ENCODE measurements at regions not wholly inside any gene's neighbourhood (a gene's known extent, or its start where the extent isn't known, plus 50 kb on each side); places are given as distances from the start of the nearest gene placed in this dataset.
"Not testable (repeated sequence)": the region's sequence is repeated elsewhere in the genome, so short reads cannot be mapped to it uniquely, and the experiment has no call there.

- 97% methylated on average over 24 of the region's 28 CpGs for WGBS
- DNase-seq (ENCODE audit: low spot score in 2 of 2); H3K4me1 ChIP-seq; H3K27me3 ChIP-seq; H3K9me3 ChIP-seq; H3K27ac ChIP-seq; H3K36me3 ChIP-seq; H3K4me3 ChIP-seq: not testable (repeated sequence)
Observed at GRCh38 chr10:15921423-15921945, 61.2 kb upstream of the MINDY3 start.

- H3K4me1 ChIP-seq, result no peaks in the 10 kb centered on the region
- no peak for DNase-seq (ENCODE audit: low spot score in 2 of 2)
- no peak overlapping the region for H3K27ac ChIP-seq
- no peaks in the 10 kb centered on the region for H3K36me3 ChIP-seq
- TF ChIP-seq POLR2A (IDR thresholded peaks at IDR 0.05), result no peak
- no peak for TF ChIP-seq POLR2AphosphoS5 (IDR thresholded peaks at IDR 0.05)
- no peak for TF ChIP-seq EP300 (IDR thresholded peaks at IDR 0.05)
- TF ChIP-seq CTCF (IDR thresholded peaks at IDR 0.05), result no peak
- H3K27me3 ChIP-seq, result no peaks in the 10 kb centered on the region
- no peak overlapping the region for H3K4me3 ChIP-seq
- H3K9me3 ChIP-seq, result no peaks in the 10 kb centered on the region
- 77% methylated on average over 5 of the region's 5 CpGs for WGBS
Observed at GRCh38 chr10:15931376-15931775, 71.1 kb upstream of the MINDY3 start.

GRCh38 chr10:15939543-15939942 is 79.2 kb upstream of the MINDY3 start:
- H3K27me3 ChIP-seq; H3K27ac ChIP-seq; H3K36me3 ChIP-seq; H3K4me1 ChIP-seq; DNase-seq (ENCODE audit: low spot score in 2 of 2); H3K4me3 ChIP-seq; H3K9me3 ChIP-seq: not testable (repeated sequence)
- WGBS, result 50% methylated on average over 6 of the region's 6 CpGs

GRCh38 chr10:15943426-15943825 is 83.1 kb upstream of the MINDY3 start:
- H3K4me3 ChIP-seq, result no peak overlapping the region
- 63% methylated on average over 1 of the region's 1 CpG for WGBS
- peaks cover 3% of the 10 kb centered on the region for H3K9me3 ChIP-seq
- H3K36me3 ChIP-seq, result no peaks in the 10 kb centered on the region
- DNase-seq (ENCODE audit: low spot score in 2 of 2), result no peak
- no peaks in the 10 kb centered on the region for H3K27me3 ChIP-seq
- TF ChIP-seq POLR2AphosphoS5 (IDR thresholded peaks at IDR 0.05), result no peak
- no peak for TF ChIP-seq CTCF (IDR thresholded peaks at IDR 0.05)
- no peak for TF ChIP-seq POLR2A (IDR thresholded peaks at IDR 0.05)
- no peak for TF ChIP-seq EP300 (IDR thresholded peaks at IDR 0.05)
- H3K4me1 ChIP-seq, result no peaks in the 10 kb centered on the region
- H3K27ac ChIP-seq, result no peak overlapping the region

- no peaks in the 10 kb centered on the region for H3K4me1 ChIP-seq
- TF ChIP-seq EP300 (IDR thresholded peaks at IDR 0.05), result no peak
- no peak for TF ChIP-seq CTCF (IDR thresholded peaks at IDR 0.05)
- TF ChIP-seq POLR2A (IDR thresholded peaks at IDR 0.05), result no peak
- TF ChIP-seq POLR2AphosphoS5 (IDR thresholded peaks at IDR 0.05), result no peak
- H3K4me3 ChIP-seq, result no peak overlapping the region
- H3K27ac ChIP-seq, result no peak overlapping the region
- DNase-seq (ENCODE audit: low spot score in 2 of 2), result no peak
- 89% methylated on average over 4 of the region's 4 CpGs for WGBS
- no peaks in the 10 kb centered on the region for H3K36me3 ChIP-seq
- no peaks in the 10 kb centered on the region for H3K27me3 ChIP-seq
- no peaks in the 10 kb centered on the region for H3K9me3 ChIP-seq
Observed at GRCh38 chr10:15954188-15954587, 93.9 kb upstream of the MINDY3 start.

- no peak overlapping the region for H3K4me3 ChIP-seq
- no peak for TF ChIP-seq POLR2A (IDR thresholded peaks at IDR 0.05)
- no peak for TF ChIP-seq EP300 (IDR thresholded peaks at IDR 0.05)
- no peak for TF ChIP-seq POLR2AphosphoS5 (IDR thresholded peaks at IDR 0.05)
- no peak for TF ChIP-seq CTCF (IDR thresholded peaks at IDR 0.05)
- H3K36me3 ChIP-seq, result no peaks in the 10 kb centered on the region
- no peaks in the 10 kb centered on the region for H3K4me1 ChIP-seq
- WGBS, result 80% methylated on average over 5 of the region's 5 CpGs
- no peak overlapping the region for H3K27ac ChIP-seq
- H3K27me3 ChIP-seq, result no peaks in the 10 kb centered on the region
- no peaks in the 10 kb centered on the region for H3K9me3 ChIP-seq
- DNase-seq (ENCODE audit: low spot score in 2 of 2), result no peak
Observed at GRCh38 chr10:15960277-15960676, 100.0 kb upstream of the MINDY3 start.

GRCh38 chr10:15972736-15973135 is 112.4 kb upstream of the MINDY3 start:
- 86% methylated on average over 5 of the region's 5 CpGs for WGBS
- not testable (repeated sequence) for DNase-seq (ENCODE audit: low spot score in 2 of 2); H3K4me3 ChIP-seq; H3K27me3 ChIP-seq; H3K9me3 ChIP-seq; H3K27ac ChIP-seq; H3K36me3 ChIP-seq; H3K4me1 ChIP-seq
